Fibroblast of villous mesenchyme (primary cell): ENCODE measurements at regions not wholly inside any gene's neighbourhood (a gene's known extent, or its start where the extent isn't known, plus 50 kb on each side); places are given as distances from the start of the nearest gene placed in this dataset.

Experiments
- DNase-seq: peaks from one replicate; pipeline ENCODE4 v3.0.0-alpha.2; 2010; ENCODE audit warnings: low read depth
- H3K4me3 ChIP-seq: 2 replicates; pipeline ENCODE4 v1.5.1; 2011; ENCODE audit warnings: low read depth, mild to moderate bottlenecking, low read length
- TF ChIP-seq, protein P1 (sequence below): IDR thresholded peaks from 2 replicates; pipeline ENCODE4 v1.5.1; 2012; ENCODE audit warnings: low read depth, mild to moderate bottlenecking, low read length; ENCODE audit not compliant: insufficient read depth

DNA sequence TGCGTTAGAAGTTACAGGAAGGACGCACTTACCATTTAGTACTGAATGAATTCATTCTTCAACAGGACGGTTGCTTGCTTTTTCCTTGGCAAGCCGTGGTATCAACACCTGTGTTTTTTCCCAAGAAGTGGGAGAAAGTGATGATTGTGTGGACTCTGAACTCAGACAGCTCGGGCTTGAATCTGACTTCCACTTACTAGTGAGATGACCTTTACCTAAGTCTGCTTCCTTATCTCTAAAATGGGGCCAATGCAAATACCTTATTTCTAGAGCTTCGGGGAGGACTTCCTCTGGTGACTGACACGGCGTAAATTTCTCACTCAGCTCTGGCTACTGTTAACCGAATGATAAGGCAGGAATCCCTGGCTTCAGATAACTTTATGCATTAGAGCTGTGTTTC, 146.8 kb upstream of the RBPJ start:
- DNase-seq = peak; percentile 30
- no peak overlapping the region for H3K4me3 ChIP-seq
- TF ChIP-seq, protein P1, sequence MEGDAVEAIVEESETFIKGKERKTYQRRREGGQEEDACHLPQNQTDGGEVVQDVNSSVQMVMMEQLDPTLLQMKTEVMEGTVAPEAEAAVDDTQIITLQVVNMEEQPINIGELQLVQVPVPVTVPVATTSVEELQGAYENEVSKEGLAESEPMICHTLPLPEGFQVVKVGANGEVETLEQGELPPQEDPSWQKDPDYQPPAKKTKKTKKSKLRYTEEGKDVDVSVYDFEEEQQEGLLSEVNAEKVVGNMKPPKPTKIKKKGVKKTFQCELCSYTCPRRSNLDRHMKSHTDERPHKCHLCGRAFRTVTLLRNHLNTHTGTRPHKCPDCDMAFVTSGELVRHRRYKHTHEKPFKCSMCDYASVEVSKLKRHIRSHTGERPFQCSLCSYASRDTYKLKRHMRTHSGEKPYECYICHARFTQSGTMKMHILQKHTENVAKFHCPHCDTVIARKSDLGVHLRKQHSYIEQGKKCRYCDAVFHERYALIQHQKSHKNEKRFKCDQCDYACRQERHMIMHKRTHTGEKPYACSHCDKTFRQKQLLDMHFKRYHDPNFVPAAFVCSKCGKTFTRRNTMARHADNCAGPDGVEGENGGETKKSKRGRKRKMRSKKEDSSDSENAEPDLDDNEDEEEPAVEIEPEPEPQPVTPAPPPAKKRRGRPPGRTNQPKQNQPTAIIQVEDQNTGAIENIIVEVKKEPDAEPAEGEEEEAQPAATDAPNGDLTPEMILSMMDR = no peak

DNA sequence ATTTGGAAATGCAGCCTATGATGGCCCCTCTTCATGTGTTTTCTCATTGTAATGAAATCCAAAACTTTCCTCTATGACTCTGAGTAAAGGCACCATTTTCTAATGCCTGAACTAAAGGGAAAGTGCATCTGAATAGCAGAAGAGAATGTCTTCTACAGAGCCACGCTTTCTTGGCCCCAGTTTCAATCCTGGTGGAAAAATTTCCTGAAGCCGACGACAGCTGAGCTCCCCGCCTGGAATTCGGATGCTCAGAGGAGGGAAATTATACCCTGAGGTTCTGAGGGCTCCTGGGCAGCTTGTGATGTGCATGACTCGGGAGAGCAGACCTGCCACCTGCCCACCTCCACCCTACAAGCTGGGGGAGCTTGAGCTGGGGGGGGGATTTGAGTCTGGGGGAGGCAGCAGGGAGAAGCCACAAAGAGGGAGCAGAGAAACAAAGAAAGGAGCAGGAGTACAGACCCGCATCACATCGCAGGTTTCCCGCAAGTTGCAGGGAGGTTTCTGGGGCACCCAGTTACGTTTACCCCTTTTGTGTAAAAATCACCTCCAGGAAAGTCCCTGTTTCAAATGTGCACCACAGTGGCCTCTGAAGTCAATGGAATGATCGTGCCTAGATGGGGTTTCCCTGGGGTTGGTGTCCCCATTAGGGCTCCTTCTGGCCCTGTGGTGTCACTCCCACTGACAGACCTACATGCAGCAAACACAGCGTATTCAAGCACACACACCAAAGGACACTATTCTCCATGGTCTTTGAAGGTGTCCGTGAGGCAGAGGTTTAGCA, 145.6 kb upstream of the RBPJ start:
- TF ChIP-seq, protein P1 = no peak
- no peak for DNase-seq
- H3K4me3 ChIP-seq = no peak overlapping the region

DNA sequence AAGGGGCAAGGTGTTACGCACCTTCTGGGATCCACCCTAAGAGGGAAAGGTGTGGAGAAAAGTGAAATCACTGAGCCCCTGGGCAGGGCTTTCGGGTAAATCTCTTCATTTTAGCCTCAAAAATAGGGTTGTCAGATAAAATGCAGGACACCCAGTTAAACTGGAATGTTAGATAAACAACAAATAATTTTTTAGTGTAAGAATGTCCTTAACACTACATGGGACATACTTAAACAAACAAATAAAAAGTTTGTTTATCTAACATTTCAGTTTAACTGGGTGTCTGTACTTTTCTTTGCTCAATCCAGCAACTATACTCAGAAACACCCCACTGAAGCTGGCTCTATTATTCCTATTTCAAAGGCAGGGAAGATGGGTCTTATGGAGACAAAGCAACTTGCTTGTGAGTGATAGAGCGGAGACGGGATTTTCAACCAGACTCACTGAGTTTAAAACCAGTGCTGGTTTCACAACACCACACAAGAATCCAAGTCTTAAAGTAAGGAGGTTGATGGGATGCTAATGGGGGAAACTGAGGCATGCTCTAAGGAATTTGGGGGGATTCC, 144.8 kb upstream of the RBPJ start:
- peak; percentile 73 for DNase-seq
- H3K4me3 ChIP-seq = no peak overlapping the region

DNA sequence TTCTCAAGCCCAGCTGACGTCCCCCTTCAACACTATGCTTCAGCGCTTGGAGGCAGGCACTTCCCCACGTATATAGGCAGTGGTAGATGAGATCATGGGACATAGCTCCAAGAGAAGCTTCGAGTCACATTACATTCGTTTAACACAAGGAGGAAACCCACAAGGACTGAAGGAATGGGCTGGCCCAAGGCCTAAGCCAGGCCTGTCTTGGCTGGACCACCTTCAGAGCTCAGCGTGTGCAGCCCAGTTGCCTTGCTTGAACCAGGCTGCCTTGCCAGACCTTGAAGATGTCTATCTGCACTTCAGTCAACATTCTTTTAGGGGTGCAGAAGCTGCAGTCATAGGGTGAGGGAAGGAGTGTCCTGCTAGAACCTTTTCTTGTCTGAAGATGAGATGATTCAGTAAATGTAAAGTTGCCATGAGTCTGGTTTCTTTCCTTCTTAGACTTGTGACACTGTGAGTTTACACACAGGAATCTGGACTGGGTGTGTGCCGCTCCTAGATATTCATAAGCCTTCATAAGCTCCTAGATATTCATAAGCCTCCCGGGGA, 144.1 kb upstream of the RBPJ start:
- TF ChIP-seq, protein P1 = no peak
- DNase-seq = peak; percentile 92
- H3K4me3 ChIP-seq = no peak overlapping the region

More for the DNA sequence above, 144.8 kb upstream of the RBPJ start:
- TF ChIP-seq, protein P1 = no peak

DNA sequence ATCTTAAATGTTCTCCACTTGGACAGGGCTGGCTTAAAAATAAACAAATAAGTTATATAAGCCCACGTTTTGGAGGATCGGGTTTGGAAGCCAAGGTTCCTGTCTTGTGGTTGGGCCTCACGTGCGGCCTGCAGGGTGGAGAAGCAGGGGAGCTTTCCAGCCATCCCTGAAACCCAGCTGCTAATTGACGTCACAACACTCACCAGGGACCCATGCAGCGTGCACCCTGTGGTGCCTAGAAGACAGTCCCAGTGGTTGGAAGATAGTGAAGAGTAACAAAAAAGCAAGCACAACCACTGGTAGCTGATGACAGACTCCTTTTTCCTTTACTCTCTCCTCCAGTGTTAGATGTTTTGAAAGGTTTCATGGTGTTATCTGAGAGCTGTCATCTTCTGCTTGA, 142.0 kb upstream of the RBPJ start:
- no peak overlapping the region for H3K4me3 ChIP-seq
- TF ChIP-seq, protein P1 = no peak
- DNase-seq = no peak

DNA sequence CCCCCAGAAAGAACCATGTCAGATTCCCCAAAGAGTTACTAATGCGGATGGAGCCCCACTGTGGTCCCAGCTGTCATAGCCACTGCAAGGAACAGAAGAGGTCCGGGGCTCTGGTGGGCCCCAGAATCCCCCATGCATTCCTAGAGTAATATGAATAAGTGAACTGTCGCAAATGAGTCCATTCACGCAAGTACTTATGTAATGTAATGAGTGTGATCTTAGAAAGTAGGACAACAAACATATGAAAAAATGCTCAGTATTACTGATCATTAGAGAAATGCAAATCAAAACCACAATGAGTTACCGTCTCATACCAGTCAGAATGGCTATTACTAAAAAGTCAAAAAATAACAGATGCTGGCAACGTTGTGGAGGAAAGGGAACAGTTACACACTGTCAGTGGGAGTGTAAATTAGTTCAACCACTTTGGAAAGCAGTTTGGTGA, 141.5 kb upstream of the RBPJ start:
- TF ChIP-seq, protein P1 = no peak
- DNase-seq = no peak
- no peak overlapping the region for H3K4me3 ChIP-seq
